HG03378 (cell line): ENCODE measurements at regions not wholly inside any gene's neighbourhood (a gene's known extent, or its start where the extent isn't known, plus 50 kb on each side); places are given as distances from the start of the nearest gene placed in this dataset.

Experiments used
- ATAC-seq: cut with Tn5 transposase; IDR thresholded peaks from one replicate; pipeline ENCODE4 v1.9.1; 2021; ENCODE audit warnings: mild to moderate bottlenecking, moderate library complexity; ENCODE audit not compliant: unreplicated experiment

- no peak for ATAC-seq
These were observed 59.4 kb upstream of the ASIC2 start for GRCh38 chr17:33352526-33352925.

GRCh38 chr17:33356266-33356665, 63.2 kb upstream of the ASIC2 start:
- ATAC-seq = no peak

GRCh38 chr17:33363475-33363874, 70.4 kb upstream of the ASIC2 start:
- ATAC-seq = no peak

- no peak for ATAC-seq
These were observed 73.9 kb upstream of the ASIC2 start for GRCh38 chr17:33366960-33367359.

GRCh38 chr17:33369149-33369548, 76.1 kb upstream of the ASIC2 start:
- no peak for ATAC-seq

GRCh38 chr17:33369876-33370275, 76.8 kb upstream of the ASIC2 start:
- no peak for ATAC-seq

- ATAC-seq = no peak
These were observed 77.3 kb upstream of the ASIC2 start for GRCh38 chr17:33370401-33370800.

- ATAC-seq = no peak
These were observed 78.3 kb upstream of the ASIC2 start for GRCh38 chr17:33371377-33371776.

GRCh38 chr17:33373273-33373672, 80.2 kb upstream of the ASIC2 start:
- ATAC-seq = no peak

- ATAC-seq = no peak
These were observed 82.0 kb upstream of the ASIC2 start for GRCh38 chr17:33375103-33375502.

- ATAC-seq = no peak
These were observed 82.7 kb upstream of the ASIC2 start for GRCh38 chr17:33375783-33376182.

- ATAC-seq = no peak
These were observed 84.9 kb upstream of the ASIC2 start for GRCh38 chr17:33377837-33378595.

- ATAC-seq = no peak
These were observed 88.1 kb upstream of the ASIC2 start for GRCh38 chr17:33381201-33381600.

- ATAC-seq = no peak
These were observed 90.5 kb upstream of the ASIC2 start for GRCh38 chr17:33383488-33384023.

- no peak for ATAC-seq
These were observed 92.0 kb upstream of the ASIC2 start for GRCh38 chr17:33385133-33385532.

GRCh38 chr17:33385713-33386112, 92.6 kb upstream of the ASIC2 start:
- no peak for ATAC-seq

GRCh38 chr17:33387406-33387805, 94.3 kb upstream of the ASIC2 start:
- ATAC-seq = no peak

GRCh38 chr17:33389504-33390135, 96.5 kb upstream of the ASIC2 start:
- no peak for ATAC-seq

GRCh38 chr17:33390479-33391176, 97.5 kb upstream of the ASIC2 start:
- no peak for ATAC-seq

- ATAC-seq = no peak
These were observed 103.7 kb upstream of the ASIC2 start for GRCh38 chr17:33396818-33397217.

GRCh38 chr17:33398386-33398785, 105.3 kb upstream of the ASIC2 start:
- no peak for ATAC-seq

GRCh38 chr17:33401249-33401648, 108.2 kb upstream of the ASIC2 start:
- no peak for ATAC-seq
